NCI-H526 (cell line): ENCODE measurements at regions not wholly inside any gene's neighbourhood (a gene's known extent, or its start where the extent isn't known, plus 50 kb on each side); places are given as distances from the start of the nearest gene placed in this dataset.
A peak's percentile ranks its signal among the peaks of the same experiment; 100 is the strongest.
"Not testable (repeated sequence)": the region's sequence is repeated elsewhere in the genome, so short reads cannot be mapped to it uniquely, and the experiment has no call there.

Experiments used
- DNase-seq, 2 experiments: peaks; one replicate each; lab custom pipeline; 2025; lab: John Stamatoyannopoulos, UW

DNA sequence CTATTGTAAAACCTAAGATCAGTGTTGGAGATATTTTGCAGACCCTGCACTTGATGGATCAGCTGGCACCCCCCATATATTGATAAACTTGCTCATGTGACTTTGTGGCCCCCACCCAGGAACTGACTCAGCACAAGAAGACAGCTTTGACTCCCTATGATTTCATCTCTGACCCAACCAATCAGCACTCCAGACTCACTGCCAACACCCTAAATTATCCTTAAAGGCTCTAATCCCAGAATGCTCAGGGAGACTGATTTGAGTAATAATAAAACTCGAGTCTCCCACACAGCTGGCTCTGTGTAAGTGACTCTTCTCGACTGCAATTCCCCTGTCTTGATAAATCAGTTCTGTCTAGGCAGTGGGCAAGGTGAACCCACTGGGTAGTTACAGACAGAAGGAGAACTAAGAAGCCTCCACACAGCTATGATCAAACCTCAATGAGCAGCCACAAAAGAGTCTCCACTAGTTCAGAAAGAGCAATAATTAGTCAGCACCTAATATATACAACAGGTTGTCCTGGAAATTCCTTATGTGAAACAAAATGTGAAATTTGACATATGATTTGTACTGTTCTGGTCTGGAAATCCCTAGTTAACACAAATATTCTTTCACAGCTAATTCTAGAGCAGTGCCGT, 52.2 kb downstream of the ACTL7B start:
- no peak for DNase-seq

DNA sequence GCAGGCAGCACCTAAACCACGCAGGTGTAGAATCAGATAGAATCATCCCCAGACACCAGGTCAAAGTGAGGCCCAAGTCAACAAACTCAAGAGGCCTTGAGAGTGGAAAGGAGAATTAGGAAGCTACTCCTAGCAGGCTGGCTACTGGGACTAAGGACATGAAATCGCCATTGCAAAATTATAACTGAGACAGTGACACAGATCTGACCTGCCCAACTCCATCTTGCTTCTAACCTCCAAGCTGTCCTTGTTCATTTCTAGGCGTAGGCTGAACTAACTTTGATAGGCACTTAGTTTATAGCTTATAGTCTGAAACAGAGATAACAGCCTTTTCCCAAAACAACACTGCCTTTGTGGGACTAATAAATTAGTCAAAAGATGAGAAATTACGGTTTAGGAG, 52.8 kb downstream of the ACTL7B start:
- DNase-seq, result no peak

DNA sequence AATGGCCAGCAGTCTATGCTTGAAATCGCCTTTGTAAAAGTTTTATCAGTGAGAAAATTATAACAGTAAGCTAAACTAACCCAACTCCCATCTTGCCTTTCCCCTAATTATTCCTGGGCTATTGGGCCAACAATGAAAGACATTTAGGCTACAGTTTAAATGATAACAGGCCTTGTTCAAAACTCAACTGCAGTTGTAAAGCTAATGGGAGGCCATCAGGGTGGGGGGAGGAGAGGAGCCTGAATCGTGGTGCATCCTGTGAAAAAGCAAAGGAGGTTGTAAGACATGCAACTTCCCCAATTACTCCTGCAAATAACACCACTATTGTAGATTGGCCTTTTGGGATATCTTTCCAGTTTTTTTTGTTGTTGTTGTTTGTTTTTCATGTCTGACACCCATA, 53.8 kb downstream of the ACTL7B start:
- no peak for DNase-seq

DNA sequence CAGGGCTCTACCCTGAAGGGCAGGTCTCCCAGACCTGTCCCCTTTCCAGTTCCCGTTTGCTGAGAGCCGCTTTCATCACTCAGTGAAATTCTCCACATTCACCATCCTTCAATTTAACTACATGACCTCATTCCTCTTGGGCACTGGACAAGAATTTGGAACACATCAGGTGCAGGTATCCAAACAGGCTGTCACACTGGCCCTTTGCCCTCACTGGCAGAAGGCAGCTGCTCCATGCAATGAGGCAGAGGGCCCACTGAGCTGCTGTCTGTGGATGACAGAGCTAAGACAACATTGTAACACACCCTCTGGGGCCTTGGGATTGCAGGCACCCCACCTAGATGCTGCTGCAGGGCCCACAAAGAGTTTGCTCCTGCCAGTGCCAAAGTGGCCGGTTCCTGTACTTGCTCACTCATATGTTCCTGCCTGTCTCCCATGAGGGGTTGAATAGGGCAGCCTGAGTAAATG, 55.1 kb downstream of the ACTL7B start:
- DNase-seq, result no peak

DNA sequence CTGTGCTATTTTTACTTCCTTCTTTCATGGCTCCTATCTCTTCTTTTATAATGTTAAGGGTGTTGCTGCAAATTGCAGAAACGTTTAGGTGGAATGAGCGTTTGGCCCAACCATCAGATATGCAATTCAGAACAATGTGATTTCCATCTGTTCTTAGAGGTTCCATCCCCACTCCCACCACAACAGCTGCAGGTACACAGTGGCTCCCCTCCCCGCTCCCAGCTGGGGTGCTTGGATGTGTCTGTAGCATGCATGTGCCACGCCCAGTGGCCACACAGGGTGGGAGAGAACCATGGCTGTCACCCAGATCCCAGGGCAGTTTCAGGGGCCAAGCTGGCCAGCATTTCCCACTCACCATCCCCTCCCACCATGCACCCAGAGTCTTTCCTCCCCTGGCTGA, 62.2 kb downstream of the ACTL7B start:
- DNase-seq, result no peak

DNA sequence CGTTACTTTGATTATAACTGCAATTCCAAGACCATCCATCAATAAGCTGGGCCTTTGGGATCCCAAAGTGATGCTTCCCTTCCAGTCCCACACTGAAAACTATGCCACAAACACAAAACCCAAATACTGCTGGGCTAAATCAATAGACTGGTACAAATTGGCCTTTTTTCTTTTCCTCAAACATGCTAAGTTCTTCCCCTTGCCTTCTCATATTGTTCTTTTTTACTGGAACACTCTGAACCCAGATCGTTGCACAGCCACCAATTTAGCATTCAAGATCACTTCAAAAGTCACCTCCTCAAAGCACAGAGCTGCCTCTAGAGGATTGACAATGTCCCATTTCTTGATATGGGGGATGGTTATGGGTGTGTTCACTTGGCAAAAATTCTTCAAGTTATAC, 66.0 kb downstream of the ACTL7B start:
- no peak for DNase-seq

DNA sequence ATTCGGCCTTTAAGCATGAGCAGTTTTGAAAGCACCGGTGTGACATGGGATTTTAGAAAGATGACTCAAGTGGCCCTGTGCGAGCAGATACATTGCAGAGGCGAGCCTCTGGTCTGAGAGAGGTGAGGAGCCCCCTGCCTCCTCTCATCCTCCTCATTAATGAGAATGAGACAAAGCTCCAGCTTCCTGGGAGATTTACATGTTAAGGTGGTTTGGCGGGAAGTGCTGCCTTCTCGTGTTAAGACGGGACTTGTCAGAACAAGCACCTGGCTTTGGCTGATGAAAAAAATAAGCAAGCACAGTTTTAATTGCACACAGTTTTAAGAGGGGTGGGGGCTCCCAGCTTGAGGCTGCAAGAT, 68.1 kb downstream of the ACTL7B start:
- peak; percentile 8 to 55 for DNase-seq

DNA sequence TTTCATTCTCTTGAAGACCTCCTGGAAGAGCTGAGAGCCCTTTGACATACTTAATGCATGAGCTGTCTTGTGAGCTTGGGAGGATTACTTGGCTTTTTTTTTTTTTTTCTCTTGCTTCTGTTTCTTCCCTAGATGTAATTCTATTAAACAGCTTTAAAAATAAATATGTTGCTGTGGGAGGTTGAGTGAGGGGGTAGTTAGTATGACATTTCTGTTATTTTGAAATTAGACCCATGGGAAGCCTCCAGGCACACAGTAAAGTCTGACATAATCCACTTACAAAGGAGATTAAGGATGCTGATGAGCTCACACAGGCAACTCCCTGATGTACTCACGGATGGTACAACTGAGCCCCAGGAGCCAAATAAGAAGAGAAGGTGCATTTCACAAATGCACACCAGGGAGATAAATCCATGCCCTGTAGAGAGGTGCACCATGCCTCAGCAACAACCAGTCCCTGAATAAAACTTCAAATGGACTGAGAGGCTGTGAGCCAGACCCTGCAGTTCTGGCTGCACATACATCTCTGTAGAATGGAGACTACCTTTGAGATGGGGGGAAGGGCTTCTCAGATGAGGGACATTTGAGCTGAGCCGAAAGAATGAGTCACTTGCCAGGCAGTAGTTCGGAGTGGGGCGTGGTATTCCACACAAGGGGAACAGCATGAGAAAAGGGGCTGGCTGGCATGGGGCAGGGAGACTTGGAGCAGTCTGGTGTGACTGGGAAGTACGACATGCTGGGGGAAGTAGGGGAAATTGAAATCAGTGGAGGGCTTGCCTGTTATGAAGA, 68.7 kb downstream of the ACTL7B start:
- no peak for DNase-seq

DNA sequence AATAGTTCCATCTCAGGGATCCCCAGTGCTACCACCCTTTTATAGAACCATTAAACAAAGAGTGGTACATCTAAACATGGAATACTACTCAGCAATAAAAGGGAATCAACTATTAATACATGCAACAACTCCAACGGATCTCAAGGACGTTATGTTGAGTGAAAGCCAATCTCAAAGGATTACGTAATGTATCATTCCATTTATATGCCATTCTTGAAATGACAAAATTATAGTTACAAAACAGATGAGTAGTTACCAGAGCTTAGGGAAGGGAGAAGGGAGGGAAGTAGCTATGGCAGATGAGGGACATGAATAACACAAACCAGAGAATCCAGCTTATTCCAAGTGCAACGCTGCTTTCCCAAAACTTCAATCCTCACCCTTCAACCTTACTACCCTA, 69.5 kb downstream of the ACTL7B start:
- no peak for DNase-seq

DNA sequence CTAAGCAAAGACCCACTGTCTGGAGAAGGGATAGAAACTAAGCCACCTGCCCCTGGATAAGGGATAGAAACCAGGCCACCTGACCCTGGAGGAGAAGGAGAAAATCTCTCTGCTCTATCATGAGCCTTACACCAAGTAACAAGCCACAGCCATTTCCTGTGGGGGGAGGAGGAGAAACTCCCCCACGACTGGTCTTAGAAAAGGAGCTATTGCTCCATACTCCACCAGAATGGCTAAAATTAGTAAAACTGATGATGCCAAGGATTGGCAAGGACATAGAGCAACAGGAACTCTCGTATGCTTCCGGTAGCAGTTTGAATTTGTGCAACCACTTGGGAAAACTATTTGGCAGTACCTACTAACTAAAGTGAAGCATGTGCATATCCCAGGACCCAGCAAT, 70.8 kb downstream of the ACTL7B start:
- DNase-seq, result no peak

DNA sequence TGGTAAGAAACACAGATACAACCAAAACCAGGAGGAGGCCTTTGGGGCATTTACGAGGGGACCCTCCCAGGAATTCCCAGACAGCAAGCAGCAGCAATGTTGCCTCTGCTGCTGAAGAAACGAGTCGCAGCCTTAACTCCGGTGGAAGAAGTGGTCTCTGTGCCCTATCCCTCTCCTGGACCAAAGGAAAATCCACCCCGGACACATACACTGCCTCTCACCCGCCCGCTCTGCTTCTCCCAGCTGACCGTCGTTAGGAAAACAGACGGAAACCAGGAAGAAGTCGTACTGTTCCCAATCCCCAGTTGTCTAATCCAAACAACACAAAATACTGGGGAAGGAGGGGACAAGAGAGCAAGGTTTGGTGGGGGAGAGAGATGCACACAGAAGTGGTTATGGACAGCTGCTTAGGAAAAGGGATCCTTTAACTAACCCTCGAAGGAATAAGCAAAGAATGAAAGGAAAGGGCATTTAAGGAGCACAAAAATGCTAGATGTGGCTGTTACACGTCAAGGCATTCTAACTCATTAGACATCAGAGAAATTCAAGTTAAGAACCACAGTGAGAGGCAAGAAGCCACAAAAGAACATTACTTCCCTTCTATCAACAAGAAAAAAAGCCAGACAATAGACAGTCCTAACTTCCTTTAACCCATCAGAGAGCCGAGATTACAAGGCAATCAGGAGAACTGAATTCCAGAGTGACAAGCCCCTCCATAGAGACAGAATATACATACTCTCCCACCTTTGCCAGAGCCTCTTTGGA, 71.9 kb downstream of the ACTL7B start:
- no peak for DNase-seq

DNA sequence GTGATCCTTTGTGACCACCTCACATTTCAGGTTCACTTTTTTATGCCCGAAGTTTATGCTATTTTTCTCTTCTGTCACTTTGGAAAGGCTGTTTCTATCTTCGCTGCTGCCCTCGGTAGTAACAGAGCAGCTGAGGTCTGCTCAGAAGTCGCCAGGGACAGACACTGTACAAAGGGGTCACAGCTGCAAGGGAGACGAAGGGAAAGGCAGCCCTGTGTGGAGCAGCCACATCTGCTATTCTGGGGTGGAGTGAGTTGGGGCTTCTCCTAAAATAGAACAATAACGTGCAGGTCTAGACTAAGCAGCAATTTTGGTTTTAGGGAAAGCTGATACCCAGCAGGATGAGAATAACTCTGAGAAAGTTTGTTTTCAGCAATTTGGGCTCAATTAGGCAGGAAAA, 72.5 kb downstream of the ACTL7B start:
- DNase-seq, result no peak

DNA sequence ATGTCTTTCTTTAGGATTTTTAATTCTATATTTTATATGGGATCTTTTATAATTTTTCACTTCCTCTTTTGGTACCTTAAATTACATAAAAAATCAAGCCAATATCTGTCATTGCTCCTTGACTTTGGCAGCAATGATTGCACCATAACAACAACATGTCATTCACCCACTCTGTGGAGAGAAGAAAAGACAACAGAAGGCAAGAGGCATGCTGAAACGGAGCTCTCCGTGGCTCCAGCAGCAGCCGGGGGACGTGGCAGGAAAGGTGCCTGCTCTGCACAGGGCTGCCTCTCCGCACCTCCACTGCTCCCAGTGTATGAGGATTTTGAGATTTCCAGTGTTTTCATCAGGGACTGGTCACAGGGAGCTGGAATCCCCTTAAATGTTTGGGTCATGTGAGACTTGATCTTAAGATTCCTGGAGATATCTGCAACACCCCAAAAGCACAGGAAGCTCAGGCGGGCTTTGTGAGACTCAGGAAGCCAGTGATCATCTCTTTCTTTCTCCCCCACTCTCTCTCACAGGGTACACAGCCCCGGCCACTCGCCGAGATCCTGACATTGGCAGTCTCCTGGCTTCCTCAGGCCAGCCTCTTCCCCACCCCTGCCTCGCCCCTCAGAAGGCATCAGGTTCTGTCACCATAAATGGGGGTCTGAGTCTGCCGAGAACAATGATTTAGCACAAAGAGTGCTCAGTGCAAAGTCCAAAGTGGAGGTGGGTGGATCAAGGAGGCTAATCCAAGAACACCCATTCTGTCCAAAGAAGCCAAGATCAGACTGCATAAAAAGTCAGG, 74.6 kb downstream of the ACTL7B start:
- DNase-seq, result no peak

DNA sequence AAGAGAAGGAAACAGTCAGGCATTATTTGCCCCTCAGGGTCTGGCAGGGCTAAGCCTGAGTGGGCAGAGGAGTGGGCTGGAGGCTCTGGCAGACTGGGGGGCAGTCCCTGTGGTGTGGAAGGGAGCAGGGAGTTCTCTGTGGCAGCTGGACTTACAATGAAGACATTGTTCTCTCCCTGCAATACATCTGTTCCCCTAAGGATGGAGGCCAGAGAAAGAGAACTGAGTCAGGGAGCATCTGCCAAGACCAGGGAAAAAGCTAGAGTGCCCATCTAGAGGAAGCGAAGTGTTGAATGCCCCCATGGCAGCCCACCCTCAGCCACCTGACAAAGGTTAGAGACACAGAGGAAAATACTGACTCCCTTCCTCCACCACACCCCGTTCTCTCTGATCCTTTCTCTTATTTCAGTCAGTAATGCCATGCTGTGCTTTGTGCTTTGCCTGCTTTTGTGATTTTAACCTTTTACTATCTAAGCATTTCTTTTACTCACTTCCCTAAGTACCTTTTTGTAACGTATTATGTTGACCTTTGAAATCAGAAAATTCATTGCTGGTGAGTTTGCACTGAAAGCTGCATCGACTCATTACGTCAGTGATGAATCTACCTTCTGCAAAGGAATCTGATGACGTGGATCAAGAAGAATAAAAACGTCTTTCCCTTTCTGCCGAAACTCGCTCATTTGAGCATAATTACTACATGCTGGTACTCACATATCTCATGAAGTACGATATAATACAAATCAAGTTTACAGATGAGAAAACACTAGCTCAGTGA, 76.0 kb downstream of the ACTL7B start:
- no peak for DNase-seq

DNA sequence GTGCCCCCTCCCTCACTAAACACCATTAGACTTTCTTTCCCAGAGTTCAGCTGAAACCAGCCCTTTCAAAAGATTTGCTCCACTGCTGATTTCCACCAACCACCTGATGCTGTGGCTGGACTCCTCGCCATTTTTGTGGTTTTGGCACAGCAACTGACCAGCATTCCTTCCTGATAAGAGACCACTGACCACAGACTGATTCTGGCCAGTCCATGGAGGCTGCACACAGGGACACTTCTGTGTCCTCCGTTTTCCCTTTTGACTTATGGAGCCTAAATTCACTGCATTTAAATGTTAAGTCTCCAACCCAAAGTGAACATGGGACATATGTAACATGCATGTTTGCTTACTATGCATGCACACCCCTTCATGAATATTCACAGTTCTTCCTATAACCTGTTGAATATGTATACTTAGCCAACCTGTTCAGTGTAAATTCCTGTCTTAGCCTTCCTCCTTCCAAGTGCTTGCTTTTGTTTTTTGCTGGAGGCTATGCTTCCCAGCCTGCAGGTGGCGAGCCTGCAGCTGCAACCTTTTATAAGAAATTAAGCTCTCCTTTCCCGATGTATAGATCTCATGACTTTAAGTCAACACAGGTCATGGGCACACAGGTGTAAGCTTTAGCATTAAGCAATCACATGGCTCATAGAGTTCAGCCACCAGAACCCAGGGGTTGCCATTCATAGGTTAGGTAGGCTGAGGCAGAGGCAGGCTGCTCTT, 78.7 kb downstream of the ACTL7B start:
- DNase-seq, result peak; percentile 4 to 16

DNA sequence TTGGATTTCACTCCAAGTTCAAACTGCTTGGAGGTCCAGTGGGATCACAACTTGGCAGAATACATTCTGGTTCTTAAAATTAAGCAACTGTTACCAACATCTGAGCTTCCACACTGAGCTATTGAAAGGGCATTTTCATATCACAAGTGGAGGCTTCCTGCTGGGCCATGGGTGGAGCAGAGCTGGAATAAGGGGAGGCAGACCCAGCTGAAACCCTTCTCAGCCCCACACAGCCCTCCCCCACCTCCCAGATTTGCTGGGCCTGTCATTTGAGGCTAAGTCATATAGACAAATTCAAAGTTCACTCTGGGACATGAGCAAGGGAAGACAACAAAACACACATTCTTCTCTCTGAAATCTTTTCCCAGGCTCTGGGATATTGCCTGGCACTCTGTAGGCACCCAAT, 79.9 kb downstream of the ACTL7B start:
- DNase-seq, result no peak

DNA sequence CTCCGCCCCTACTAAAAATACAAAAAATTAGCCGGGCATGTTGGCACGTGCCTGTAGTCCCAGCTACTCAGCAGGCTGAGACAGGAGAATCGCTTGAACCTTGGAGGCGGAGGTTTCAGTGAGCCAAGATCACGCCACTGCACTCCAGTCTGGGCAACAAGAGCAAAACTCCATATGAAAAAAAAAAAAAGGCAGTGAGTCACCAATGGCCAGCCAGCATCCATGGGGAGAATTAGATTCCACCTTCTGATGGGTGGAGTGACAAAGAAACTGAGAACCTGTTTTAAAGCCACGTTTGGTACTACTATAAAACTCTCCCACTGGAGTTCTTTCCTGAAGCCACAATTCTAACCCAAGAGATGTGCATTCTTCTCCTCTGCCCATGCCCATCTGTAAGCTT, 81.7 kb downstream of the ACTL7B start:
- DNase-seq, result not testable (repeated sequence)

DNA sequence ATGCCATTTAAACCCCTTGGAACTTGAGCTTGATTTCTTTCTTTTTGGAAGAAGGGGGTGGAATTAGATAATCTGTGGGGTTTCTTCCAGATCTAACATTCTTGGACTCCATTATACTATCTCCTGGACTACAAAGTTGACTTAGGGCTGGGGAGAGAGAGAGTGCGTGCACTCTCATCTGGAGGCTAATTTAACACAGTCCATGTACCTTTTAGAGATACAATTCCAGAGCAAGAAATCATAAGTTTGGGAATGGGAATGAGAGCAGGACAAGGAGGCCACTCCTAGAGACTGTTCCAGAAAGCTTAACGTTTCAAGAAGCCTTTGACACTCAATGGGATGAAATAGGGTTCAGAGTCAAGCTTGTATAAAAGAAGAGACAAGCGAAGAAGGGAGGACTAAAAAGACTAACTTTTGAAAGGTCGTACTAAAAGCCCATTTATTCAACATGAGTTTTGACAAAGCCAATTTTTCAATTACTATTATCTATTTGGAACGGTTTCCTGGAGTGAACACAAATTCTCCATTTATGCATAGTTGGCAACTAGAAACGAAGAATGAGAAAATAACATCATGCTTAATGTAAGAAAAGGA, 83.4 kb downstream of the ACTL7B start:
- DNase-seq, result no peak

DNA sequence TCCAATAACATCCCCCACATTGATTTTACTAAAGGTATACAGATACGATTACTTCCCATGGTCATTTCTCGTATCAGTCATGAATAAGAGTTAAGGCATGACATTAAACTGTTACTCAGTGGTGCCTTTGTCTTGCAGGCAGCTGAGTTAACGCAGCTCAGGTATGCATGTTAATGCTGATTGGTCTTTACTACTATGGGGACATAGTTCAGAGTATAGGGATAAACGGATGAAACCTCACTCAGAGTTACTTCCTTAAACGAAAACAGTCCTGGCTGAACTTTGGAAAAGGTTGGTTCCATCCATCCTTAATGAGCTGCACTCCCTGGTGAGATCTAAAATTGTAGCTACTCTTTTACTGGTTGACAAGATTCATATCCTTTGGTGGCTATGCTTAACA, 87.0 kb downstream of the ACTL7B start:
- no peak for DNase-seq

DNA sequence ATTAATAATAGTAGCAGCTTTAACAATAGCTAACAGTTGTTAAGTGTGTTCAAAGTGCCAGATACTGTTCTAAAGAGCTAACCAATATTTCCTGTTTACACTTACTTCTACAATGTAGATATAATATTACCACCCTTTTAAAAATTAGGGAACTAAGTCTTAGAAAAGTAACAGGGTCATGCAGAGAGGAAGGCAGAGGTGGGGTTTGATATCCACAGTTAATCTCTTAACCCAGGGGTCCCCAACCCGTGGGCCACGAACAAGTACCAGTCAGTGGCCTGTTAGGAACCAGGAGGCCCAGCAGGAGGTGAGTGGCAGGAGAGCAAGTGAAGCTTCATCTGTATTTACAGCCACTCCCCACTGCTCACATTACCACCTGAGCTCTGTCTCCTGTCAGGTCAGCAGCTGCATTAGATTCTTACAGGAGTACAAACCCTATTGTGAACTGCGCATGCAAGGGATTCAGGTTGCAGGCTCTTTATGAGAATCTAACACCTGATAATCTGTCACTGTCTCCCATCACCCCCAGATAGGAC, 89.1 kb downstream of the ACTL7B start:
- DNase-seq, result peak in 1 of 2 experiments; percentile 15
